Breast epithelium (tissue), 3 donors: ENCODE measurements at regions not wholly inside any gene's neighbourhood (a gene's known extent, or its start where the extent isn't known, plus 50 kb on each side); places are given as distances from the start of the nearest gene placed in this dataset.
"Not testable (repeated sequence)": the region's sequence is repeated elsewhere in the genome, so short reads cannot be mapped to it uniquely, and the experiment has no call there.

Experiments
- POLR2A ChIP-seq: fragments of 450-650 bp; IDR thresholded peaks from one replicate; pipeline ENCODE4 v1.6.1; 2016; ENCODE audit warnings: antibody characterized with exemption, mild to moderate bottlenecking, moderate library complexity
- POLR2AphosphoS5 ChIP-seq, 3 donors: sonication (generic); formaldehyde crosslinking; IDR thresholded peaks; one replicate each; pipeline ENCODE4 v1.6.1; 2017; ENCODE audit warnings: antibody characterized with exemption in 3 of 3

GRCh38 chr3:147317080-147317479 lies 89.3 kb downstream of the ZIC4 start:
- not testable (repeated sequence) for TF ChIP-seq POLR2AphosphoS5 (IDR thresholded peaks at IDR 0.05); POLR2A
